Peyer's patch (tissue), 4 donors: ENCODE measurements at regions not wholly inside any gene's neighbourhood (a gene's known extent, or its start where the extent isn't known, plus 50 kb on each side); places are given as distances from the start of the nearest gene placed in this dataset.
"Not testable (repeated sequence)": the region's sequence is repeated elsewhere in the genome, so short reads cannot be mapped to it uniquely, and the experiment has no call there.

ENCODE experiments used
- DNase-seq, 3 donors: peaks; one replicate each; pipeline ENCODE4 v3.0.0-alpha.2; 2017 to 2019
- H3K27ac ChIP-seq, 4 donors: fragments of 200-600 bp; sonication (generic); one replicate each; pipeline ENCODE4 v1.5.1; 2016 to 2019
- H3K27me3 ChIP-seq, 2 donors: fragments of 200-600 bp; sonication (generic); one replicate each; pipeline ENCODE4 v1.5.1; 2019
- H3K36me3 ChIP-seq, 3 donors: fragments of 200-600 bp; sonication (generic); one replicate each; pipeline ENCODE4 v1.5.1; 2016 to 2019
- H3K4me1 ChIP-seq, 4 donors: fragments of 200-600 bp; sonication (generic); one replicate each; pipeline ENCODE4 v1.5.1; 2016 to 2019
- H3K4me3 ChIP-seq, 4 donors: fragments of 200-600 bp; sonication (generic); 1 replicate in 3 of 4; 2 replicates in 1 of 4; pipeline ENCODE4 v1.5.1; 2016 to 2019; ENCODE audit warnings: mild to moderate bottlenecking in 1 of 4
- H3K9me3 ChIP-seq, 4 donors: fragments of 200-600 bp; sonication (generic); one replicate each; pipeline ENCODE4 v1.5.1; 2016 to 2019; ENCODE audit warnings: mild to moderate bottlenecking in 1 of 4
- CTCF ChIP-seq, 6 experiments: fragments of 450-650 bp in 4 of 6; fragments of 200-600 bp in 2 of 6; sonication (generic) in 1 of 6; IDR thresholded peaks; one replicate each; pipeline ENCODE4 v1.5.1; 2017 to 2019; ENCODE audit warnings: antibody characterized with exemption in 6 of 6, mild to moderate bottlenecking in 3 of 6, moderate library complexity in 1 of 6
- POLR2A ChIP-seq, 2 donors: fragments of 450-650 bp; IDR thresholded peaks; one replicate each; pipeline ENCODE4 v1.5.1; 2017; ENCODE audit warnings: antibody characterized with exemption in 2 of 2, mild to moderate bottlenecking in 2 of 2, moderate library complexity in 2 of 2

DNA sequence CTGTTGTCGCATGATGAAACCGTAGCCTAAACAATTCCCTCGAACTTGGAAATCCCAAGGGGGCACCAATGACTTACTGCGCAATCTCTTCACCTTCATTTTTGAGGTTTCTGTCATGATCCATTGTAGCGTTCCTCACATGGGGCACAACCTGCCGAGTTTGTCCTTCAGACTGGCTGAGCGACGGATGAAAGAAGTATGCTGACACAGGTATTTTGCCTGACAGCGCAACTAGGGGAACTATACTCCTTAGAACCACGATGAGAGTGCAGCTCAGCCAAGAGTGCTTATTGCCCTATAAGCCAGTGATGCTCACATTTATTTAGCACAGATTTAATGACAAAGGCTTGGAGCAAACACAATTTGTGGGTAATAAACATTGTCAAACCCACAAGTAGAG lies 106.3 kb upstream of the ZNF267 start:
- TF ChIP-seq POLR2A (IDR thresholded peaks at IDR 0.05) (no peak), CTCF (IDR thresholded peaks at IDR 0.05) (no peak)
- H3K9me3 ChIP-seq: peaks cover 0 to 80% (median 27%) of the 10 kb centered on the region in 4 donors
- H3K27ac ChIP-seq: no peak overlapping the region
- no peaks in the 10 kb centered on the region for H3K27me3 ChIP-seq
- H3K36me3 ChIP-seq: no peaks in the 10 kb centered on the region
- no peak for DNase-seq
- no peaks in the 10 kb centered on the region for H3K4me1 ChIP-seq
- no peak overlapping the region for H3K4me3 ChIP-seq

- H3K27ac ChIP-seq: no peak overlapping the region
- no peak for DNase-seq
- no peak for TF ChIP-seq POLR2A (IDR thresholded peaks at IDR 0.05)
- no peak for TF ChIP-seq CTCF (IDR thresholded peaks at IDR 0.05)
- H3K27me3 ChIP-seq: no peaks in the 10 kb centered on the region
- peaks cover 0 to 51% (median 16%) of the 10 kb centered on the region in 4 donors for H3K9me3 ChIP-seq
- no peaks in the 10 kb centered on the region for H3K4me1 ChIP-seq
- H3K36me3 ChIP-seq: no peaks in the 10 kb centered on the region
- no peak overlapping the region for H3K4me3 ChIP-seq
These were observed 93.3 kb upstream of the ZNF267 start for GRCh38 chr16:31780342-31780741.

DNA sequence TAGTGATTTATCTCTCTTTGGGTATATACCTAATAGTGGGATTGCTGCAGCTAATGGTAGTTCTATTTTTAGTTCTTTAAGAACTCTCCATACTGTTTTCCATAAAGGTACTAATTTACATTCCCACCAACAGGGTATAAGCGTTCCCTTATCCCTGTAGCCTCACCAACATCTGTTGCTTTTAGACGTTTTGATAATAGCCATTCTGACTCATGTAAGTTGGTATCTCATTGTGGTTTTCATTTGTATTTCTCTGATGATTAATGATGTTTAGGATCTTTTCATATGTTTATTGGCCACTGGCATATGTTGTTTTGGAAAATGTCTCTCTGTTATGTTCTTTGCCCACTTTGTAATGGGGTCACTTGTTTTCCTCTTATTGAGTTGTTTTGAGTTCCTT lies 88.5 kb upstream of the ZNF267 start:
- no peaks in the 10 kb centered on the region for H3K27me3 ChIP-seq
- H3K4me3 ChIP-seq: no peak overlapping the region
- TF ChIP-seq CTCF (IDR thresholded peaks at IDR 0.05) (no peak), POLR2A (IDR thresholded peaks at IDR 0.05) (no peak)
- no peak for DNase-seq
- H3K9me3 ChIP-seq: peaks cover 0 to 28% (median 9%) of the 10 kb centered on the region in 4 donors
- no peak overlapping the region for H3K27ac ChIP-seq
- H3K36me3 ChIP-seq: no peaks in the 10 kb centered on the region
- no peaks in the 10 kb centered on the region for H3K4me1 ChIP-seq

GRCh38 chr16:31807086-31807485 lies 66.5 kb upstream of the ZNF267 start:
- Histone ChIP-seq H3K4me3 (no peak overlapping the region), H3K36me3 (no peaks in the 10 kb centered on the region), H3K27me3 (no peaks in the 10 kb centered on the region), H3K27ac (no peak overlapping the region), H3K9me3 (no peaks in the 10 kb centered on the region), H3K4me1 (no peaks in the 10 kb centered on the region)
- no peak for DNase-seq
- TF ChIP-seq CTCF (IDR thresholded peaks at IDR 0.05): no peak
- no peak for TF ChIP-seq POLR2A (IDR thresholded peaks at IDR 0.05)

- H3K9me3 ChIP-seq: no peaks in the 10 kb centered on the region
- H3K4me1 ChIP-seq: no peaks in the 10 kb centered on the region
- no peak overlapping the region for H3K4me3 ChIP-seq
- no peak for TF ChIP-seq POLR2A (IDR thresholded peaks at IDR 0.05)
- TF ChIP-seq CTCF (IDR thresholded peaks at IDR 0.05): no peak
- no peak for DNase-seq
- no peak overlapping the region for H3K27ac ChIP-seq
- H3K27me3 ChIP-seq: no peaks in the 10 kb centered on the region
- no peaks in the 10 kb centered on the region for H3K36me3 ChIP-seq
These were observed 62.7 kb upstream of the ZNF267 start for GRCh38 chr16:31810863-31811262.

DNA sequence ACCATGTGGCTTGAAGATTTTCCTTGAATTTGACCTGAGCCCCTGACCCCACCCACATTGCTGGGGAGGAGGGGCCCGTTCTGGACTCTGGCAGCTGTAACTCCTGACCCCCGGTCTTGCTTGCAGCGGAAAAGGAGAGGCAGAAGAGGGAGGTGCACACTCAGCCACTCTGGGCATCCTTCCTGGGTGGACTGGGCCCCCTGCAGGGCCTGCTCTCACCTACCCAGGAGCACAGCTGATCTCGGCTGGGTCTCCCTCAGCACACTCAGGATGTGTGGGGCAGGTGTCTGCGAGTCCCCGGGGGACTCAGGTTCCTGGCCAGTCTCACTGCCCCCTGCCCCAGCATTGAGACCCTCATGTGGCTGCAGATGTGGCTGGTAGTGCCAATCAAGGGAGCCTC lies 57.5 kb upstream of the ZNF267 start:
- H3K36me3 ChIP-seq, H3K27me3 ChIP-seq, H3K4me3 ChIP-seq, H3K9me3 ChIP-seq, DNase-seq, H3K27ac ChIP-seq, H3K4me1 ChIP-seq: not testable (repeated sequence)
